PC-9 (cell line): ENCODE measurements at regions not wholly inside any gene's neighbourhood (a gene's known extent, or its start where the extent isn't known, plus 50 kb on each side); places are given as distances from the start of the nearest gene placed in this dataset.

Source experiments
- CTCF ChIP-seq: fragments of 200-600 bp; sonication (generic); conservative IDR thresholded peaks from 2 replicates; pipeline ENCODE4 v1.6.1; 2017; ENCODE audit warnings: mixed run types, antibody characterized with exemption, mild to moderate bottlenecking, moderate library complexity
- EZH2 ChIP-seq: fragments of 200-600 bp; sonication (generic); IDR thresholded peaks from 2 replicates; pipeline ENCODE4 v1.8.0; 2017; ENCODE audit warnings: antibody characterized with exemption, low read depth

DNA sequence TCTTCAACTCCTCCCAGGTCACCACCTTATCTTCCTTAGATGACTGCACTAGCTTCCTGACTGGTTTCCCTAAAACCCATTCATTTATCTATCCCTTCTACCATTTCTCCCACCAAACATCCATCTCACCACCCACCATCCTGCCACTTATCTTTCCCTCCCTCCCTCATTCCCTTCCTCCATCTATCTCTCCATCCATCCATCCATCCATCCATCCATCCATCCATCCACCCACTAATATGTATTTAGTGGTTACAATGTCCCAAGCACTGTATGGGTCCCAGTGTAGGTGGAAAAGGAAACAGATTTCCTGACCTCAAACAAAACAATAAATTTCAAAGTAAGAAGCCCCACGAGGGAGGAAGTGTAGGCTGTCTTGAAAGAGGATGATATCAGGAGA is 59.3 kb upstream of the APCDD1L start:
- TF ChIP-seq EZH2 (no peak), CTCF (no peak)
